Spleen (tissue), 11 donors: ENCODE measurements at regions not wholly inside any gene's neighbourhood (a gene's known extent, or its start where the extent isn't known, plus 50 kb on each side); places are given as distances from the start of the nearest gene placed in this dataset.

ENCODE experiments used
- DNase-seq: peaks from one replicate; pipeline ENCODE4 v3.0.0-alpha.2; 2020
- H3K27ac ChIP-seq, 8 donors: fragments of 200-600 bp; sonication (generic) in 7 of 8; 1 replicate in 4 of 8; 2 replicates in 4 of 8; pipeline versions ENCODE4 v1.5.0 to v1.8.0; 2016 to 2021; ENCODE audit warnings: inconsistent platforms in 4 of 8, mild to moderate bottlenecking in 4 of 8, moderate library complexity in 1 of 8
- H3K27me3 ChIP-seq, 7 donors: fragments of 200-600 bp; sonication (generic) in 6 of 7; replicated peaks in 1 of 7; 1 replicate in 4 of 7; 2 replicates in 3 of 7; pipeline versions ENCODE4 v1.5.0 to v1.8.0; 2016 to 2021; ENCODE audit warnings: inconsistent platforms in 3 of 7, mild to moderate bottlenecking in 1 of 7
- H3K36me3 ChIP-seq, 6 donors: fragments of 200-600 bp; sonication (generic) in 5 of 6; 1 replicate in 4 of 6; 2 replicates in 2 of 6; pipeline versions ENCODE4 v1.5.0 to v1.8.0; 2016 to 2021; ENCODE audit warnings: inconsistent platforms in 2 of 6
- H3K4me1 ChIP-seq, 6 donors: fragments of 200-600 bp; sonication (generic) in 5 of 6; 1 replicate in 3 of 6; 2 replicates in 3 of 6; pipeline versions ENCODE4 v1.5.0 to v1.8.0; 2016 to 2021; ENCODE audit warnings: inconsistent platforms in 3 of 6
- H3K4me3 ChIP-seq, 8 donors: fragments of 200-600 bp; sonication (generic) in 7 of 8; 1 replicate in 4 of 8; 2 replicates in 4 of 8; pipeline versions ENCODE4 v1.5.0 to v1.8.0; 2016 to 2021; ENCODE audit warnings: inconsistent platforms in 4 of 8, mild to moderate bottlenecking in 4 of 8, moderate library complexity in 2 of 8
- H3K9me3 ChIP-seq, 8 donors: fragments of 200-600 bp; sonication (generic) in 7 of 8; 1 replicate in 4 of 8; 2 replicates in 4 of 8; pipeline versions ENCODE4 v1.5.0 to v1.8.0; 2016 to 2021; ENCODE audit warnings: inconsistent platforms in 4 of 8
- POLR2A ChIP-seq, 3 donors: fragments of 450-650 bp; IDR thresholded peaks; one replicate each; pipeline ENCODE4 v1.5.1; 2017; ENCODE audit warnings: antibody characterized with exemption in 3 of 3, mild to moderate bottlenecking in 1 of 3
- POLR2AphosphoS5 ChIP-seq, 3 donors: sonication (generic); formaldehyde crosslinking; IDR thresholded peaks; one replicate each; pipeline ENCODE4 v1.5.1; 2017; ENCODE audit warnings: antibody characterized with exemption in 3 of 3
- WGBS, 5 donors: extraction: QIAGEN DNeasy Blood & Tissue Kit in 3 of 5; methylation state at CpG; one replicate each; pipeline versions ENCODE4 v1.1.5 to v1.1.7; 2013 to 2018; 5-methylcytosine and 5-hydroxymethylcytosine counted together
- intact Hi-C: fragments of 100-400 bp; cut with DNase I; formaldehyde crosslinking; loops from one replicate; pipeline ENCODE4 v1.15.0; 2023; ENCODE audit warnings: low total_unique reads
- TF ChIP-seq, protein P1 (sequence below), 11 experiments: fragments of 200-600 bp in 7 of 11; fragments of 450-650 bp in 4 of 11; sonication (generic) in 4 of 11; IDR thresholded peaks in 8 of 11; conservative IDR thresholded peaks in 3 of 11; 1 replicate in 7 of 11; 2 replicates in 4 of 11; pipeline versions ENCODE4 v1.4.0 to v1.8.0; 2016 to 2021; ENCODE audit warnings: antibody characterized with exemption in 11 of 11, inconsistent platforms in 4 of 11, mild to moderate bottlenecking in 1 of 11
- donor health status: healthy with polysubstance abuse.
- donor health status: DM: no; HTN: no; CAD: no; lungs with moderate emphysema.
- donor health status: DM: no; HTN: no; CAD: no.
- donor health status: Bipolar disorder and iron deficiency.
- donor health status: healthy.
- donor health status: DM: no; HTN: no; CAD: no.
- donor health status: DM: yes; HTN: yes; CAD: no.

DNA sequence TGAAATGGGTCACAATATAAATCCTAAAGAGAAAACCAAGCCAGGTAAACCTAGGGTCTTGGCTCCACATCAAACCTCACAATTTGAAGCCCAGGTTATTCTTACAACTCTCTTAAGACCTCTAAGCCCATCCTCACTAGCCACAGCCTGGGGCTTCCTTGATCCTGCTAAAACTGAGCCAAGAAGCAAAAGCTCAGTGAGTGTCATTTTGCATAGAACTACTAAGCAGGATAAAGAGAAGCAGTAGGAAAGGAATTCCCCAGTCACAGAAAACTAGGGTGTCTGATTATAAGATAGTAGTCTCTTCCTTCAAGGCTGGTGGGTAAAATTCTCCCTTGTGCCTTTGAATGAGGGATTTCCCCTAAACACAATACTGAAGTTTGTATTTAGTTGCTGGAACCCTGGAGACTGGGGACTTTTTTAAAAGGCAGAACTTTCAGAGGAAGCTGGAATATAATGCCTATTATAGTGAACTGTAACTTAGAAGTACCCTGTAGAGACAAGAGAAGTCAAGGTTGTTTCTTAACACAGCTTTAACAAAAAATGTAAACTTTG, 196.6 kb upstream of the KIAA1217 start:
- DNase-seq = no peak
- Histone ChIP-seq H3K36me3 (no peaks in the 10 kb centered on the region), H3K9me3 (peaks cover 0 to 2% (median 0%) of the 10 kb centered on the region in 8 donors), H3K4me1 (peaks cover 0 to 5% (median 0%) of the 10 kb centered on the region in 6 donors), H3K27ac (no peak overlapping the region), H3K4me3 (no peak overlapping the region), H3K27me3 (no peaks in the 10 kb centered on the region)
- TF ChIP-seq, protein P1, sequence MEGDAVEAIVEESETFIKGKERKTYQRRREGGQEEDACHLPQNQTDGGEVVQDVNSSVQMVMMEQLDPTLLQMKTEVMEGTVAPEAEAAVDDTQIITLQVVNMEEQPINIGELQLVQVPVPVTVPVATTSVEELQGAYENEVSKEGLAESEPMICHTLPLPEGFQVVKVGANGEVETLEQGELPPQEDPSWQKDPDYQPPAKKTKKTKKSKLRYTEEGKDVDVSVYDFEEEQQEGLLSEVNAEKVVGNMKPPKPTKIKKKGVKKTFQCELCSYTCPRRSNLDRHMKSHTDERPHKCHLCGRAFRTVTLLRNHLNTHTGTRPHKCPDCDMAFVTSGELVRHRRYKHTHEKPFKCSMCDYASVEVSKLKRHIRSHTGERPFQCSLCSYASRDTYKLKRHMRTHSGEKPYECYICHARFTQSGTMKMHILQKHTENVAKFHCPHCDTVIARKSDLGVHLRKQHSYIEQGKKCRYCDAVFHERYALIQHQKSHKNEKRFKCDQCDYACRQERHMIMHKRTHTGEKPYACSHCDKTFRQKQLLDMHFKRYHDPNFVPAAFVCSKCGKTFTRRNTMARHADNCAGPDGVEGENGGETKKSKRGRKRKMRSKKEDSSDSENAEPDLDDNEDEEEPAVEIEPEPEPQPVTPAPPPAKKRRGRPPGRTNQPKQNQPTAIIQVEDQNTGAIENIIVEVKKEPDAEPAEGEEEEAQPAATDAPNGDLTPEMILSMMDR (IDR thresholded peaks at IDR 0.05 in 8 of 11, conservative IDR thresholded peaks at IDR 0.05 in 3 of 11) = no peak
- TF ChIP-seq POLR2AphosphoS5 (IDR thresholded peaks at IDR 0.05) = no peak
- intact Hi-C loops = no loop called here

DNA sequence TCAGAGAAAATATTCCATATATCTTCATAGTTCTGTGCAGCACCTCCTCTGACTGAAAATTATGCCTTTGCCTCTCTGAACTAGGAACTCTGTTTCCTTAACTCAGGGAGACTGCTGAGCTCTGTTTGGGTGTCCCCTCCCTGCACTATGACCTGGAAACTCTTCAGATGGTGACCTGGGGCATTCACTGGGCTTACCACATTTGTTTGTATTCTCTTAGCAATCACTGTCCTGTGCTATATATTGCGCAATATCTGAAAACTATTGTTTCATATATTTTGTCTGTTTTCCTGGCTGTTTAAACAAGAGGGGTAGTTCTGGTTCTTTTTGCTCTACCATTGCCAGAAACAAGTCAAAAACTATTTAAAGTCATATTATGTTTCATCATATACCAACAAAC, 181.8 kb upstream of the KIAA1217 start:
- DNase-seq = no peak
- 93 to 100% (median 97%) methylated on average over 1 of the region's 1 CpG for WGBS, 5 donors
- H3K9me3 ChIP-seq = peaks cover 0 to 9% (median 0%) of the 10 kb centered on the region in 8 donors

DNA sequence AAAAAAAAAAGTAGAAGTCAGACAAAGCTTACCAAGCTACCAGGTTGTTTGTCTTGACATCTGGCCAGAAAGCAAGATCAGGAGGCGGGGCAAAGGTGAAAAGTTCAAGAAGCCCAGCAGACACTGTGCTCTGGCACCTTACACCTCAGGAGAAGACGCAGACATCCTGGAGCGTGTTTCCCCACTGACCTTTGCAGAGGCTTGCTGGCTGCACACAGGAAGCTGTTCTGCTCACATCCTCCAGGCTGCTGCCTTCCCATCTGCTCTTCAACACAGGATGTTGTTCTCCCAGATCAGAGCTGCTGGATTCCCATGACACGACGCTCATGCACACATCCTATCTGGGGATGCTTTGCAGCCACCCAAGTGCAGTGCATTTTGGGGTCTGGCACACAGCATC, 174.4 kb upstream of the KIAA1217 start:
- DNase-seq = no peak
- intact Hi-C loops = no loop called here
- H3K4me1 ChIP-seq = no peaks in the 10 kb centered on the region
- H3K36me3 ChIP-seq = no peaks in the 10 kb centered on the region
- H3K27me3 ChIP-seq = no peaks in the 10 kb centered on the region
- no peak overlapping the region for H3K27ac ChIP-seq
- 51 to 68% (median 66%) methylated on average over 5 of the region's 5 CpGs for WGBS, 5 donors
- TF ChIP-seq, protein P1 (IDR thresholded peaks at IDR 0.05 in 8 of 11, conservative IDR thresholded peaks at IDR 0.05 in 3 of 11) = no peak
- no peak for TF ChIP-seq POLR2A (IDR thresholded peaks at IDR 0.05)
- TF ChIP-seq POLR2AphosphoS5 (IDR thresholded peaks at IDR 0.05) = no peak
- H3K4me3 ChIP-seq = no peak overlapping the region
- peaks cover 0 to 5% (median 0%) of the 10 kb centered on the region in 8 donors for H3K9me3 ChIP-seq

More for the DNA sequence above, 181.8 kb upstream of the KIAA1217 start:
- H3K4me3 ChIP-seq = no peak overlapping the region
- H3K4me1 ChIP-seq = no peaks in the 10 kb centered on the region
- H3K36me3 ChIP-seq = no peaks in the 10 kb centered on the region
- no peak for TF ChIP-seq POLR2AphosphoS5 (IDR thresholded peaks at IDR 0.05)
- TF ChIP-seq POLR2A (IDR thresholded peaks at IDR 0.05) = no peak
- TF ChIP-seq, protein P1 (IDR thresholded peaks at IDR 0.05 in 8 of 11, conservative IDR thresholded peaks at IDR 0.05 in 3 of 11) = no peak
- no peaks in the 10 kb centered on the region for H3K27me3 ChIP-seq
- intact Hi-C loops = no loop called here
- no peak overlapping the region for H3K27ac ChIP-seq

DNA sequence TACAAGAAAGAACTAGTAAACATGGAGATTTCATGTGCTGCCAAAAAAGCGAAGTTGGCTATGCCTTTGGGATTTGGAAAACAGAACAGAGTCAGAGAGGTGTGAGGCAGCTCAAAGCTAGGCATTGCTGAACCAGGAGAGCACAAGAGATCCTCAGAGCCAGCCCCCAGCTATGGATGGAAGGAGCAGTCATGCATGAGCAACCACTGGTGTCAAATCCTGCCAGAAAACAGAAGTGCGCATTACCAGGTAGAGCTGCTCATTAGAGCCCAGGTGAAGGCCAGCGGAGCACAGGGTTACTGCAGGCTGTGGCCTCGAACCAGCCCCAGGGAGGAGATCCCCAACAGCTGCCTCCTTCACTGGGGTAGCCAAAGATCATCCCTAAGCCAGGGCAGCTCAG, 173.2 kb upstream of the KIAA1217 start:
- no peak for DNase-seq
- H3K4me3 ChIP-seq = no peak overlapping the region
- no peaks in the 10 kb centered on the region for H3K27me3 ChIP-seq
- no peak overlapping the region for H3K27ac ChIP-seq
- H3K36me3 ChIP-seq = no peaks in the 10 kb centered on the region
- 84 to 92% (median 88%) methylated on average over 3 to 4 of the region's 4 CpGs for WGBS, 5 donors
- H3K9me3 ChIP-seq = peaks cover 0 to 5% (median 0%) of the 10 kb centered on the region in 8 donors
- intact Hi-C loops = no loop called here
- no peaks in the 10 kb centered on the region for H3K4me1 ChIP-seq
- TF ChIP-seq POLR2AphosphoS5 (IDR thresholded peaks at IDR 0.05) = no peak
- TF ChIP-seq POLR2A (IDR thresholded peaks at IDR 0.05) = no peak
- TF ChIP-seq, protein P1 (IDR thresholded peaks at IDR 0.05 in 8 of 11, conservative IDR thresholded peaks at IDR 0.05 in 3 of 11) = no peak
